Mesendoderm (in vitro differentiated cells): ENCODE measurements at regions not wholly inside any gene's neighbourhood (a gene's known extent, or its start where the extent isn't known, plus 50 kb on each side); places are given as distances from the start of the nearest gene placed in this dataset.

Source experiments
- DNase-seq: peaks from one replicate; pipeline ENCODE4 v3.0.0; 2013
- H2AK5ac ChIP-seq: 2 replicates; pipeline ENCODE4 v1.6.1; 2013; ENCODE audit warnings: low read length, inconsistent platforms
- H2BK120ac ChIP-seq: 2 replicates; pipeline ENCODE4 v1.6.1; 2013; ENCODE audit warnings: low read depth, mild to moderate bottlenecking, low read length, moderate library complexity, mixed read lengths
- H2BK15ac ChIP-seq: replicated peaks from 2 replicates; pipeline ENCODE4 v1.6.1; 2013; ENCODE audit warnings: low read depth, mild to moderate bottlenecking, moderate library complexity
- H2BK5ac ChIP-seq: 2 replicates; pipeline ENCODE4 v1.6.1; 2013; ENCODE audit warnings: low read length, inconsistent platforms
- H3K18ac ChIP-seq: 2 replicates; pipeline ENCODE4 v1.6.1; 2013; ENCODE audit warnings: mild to moderate bottlenecking, low read length, mixed read lengths
- H3K23ac ChIP-seq: one replicate; pipeline ENCODE4 v1.6.1; 2013; ENCODE audit warnings: low read length
- H3K27ac ChIP-seq: 2 replicates; pipeline ENCODE4 v1.5.1; 2013; ENCODE audit warnings: low read depth, mild to moderate bottlenecking, inconsistent platforms, low read length, moderate library complexity
- H3K27me3 ChIP-seq: 2 replicates; pipeline ENCODE4 v1.6.1; 2013; ENCODE audit warnings: low read length, control low read depth, mild to moderate bottlenecking, inconsistent platforms; ENCODE audit not compliant: insufficient read depth, poor library complexity
- H3K36me3 ChIP-seq: 2 replicates; pipeline ENCODE4 v1.6.1; 2013; ENCODE audit warnings: low read length, inconsistent platforms; ENCODE audit not compliant: control insufficient read depth, insufficient read depth
- H3K4ac ChIP-seq: one replicate; pipeline ENCODE4 v1.6.1; 2013; ENCODE audit warnings: low read depth, mild to moderate bottlenecking, low read length, moderate library complexity
- H3K4me1 ChIP-seq: 2 replicates; pipeline ENCODE4 v1.6.1; 2013; ENCODE audit warnings: low read depth, low read length, inconsistent platforms; ENCODE audit not compliant: control insufficient read depth
- H3K4me2 ChIP-seq: 2 replicates; pipeline ENCODE4 v1.6.1; 2013; ENCODE audit warnings: low read length
- H3K4me3 ChIP-seq: 2 replicates; pipeline ENCODE4 v1.5.1; 2013; ENCODE audit warnings: mild to moderate bottlenecking, low read length
- H3K56ac ChIP-seq: one replicate; pipeline ENCODE4 v1.6.1; 2013; ENCODE audit warnings: low read length
- H3K79me1 ChIP-seq: 2 replicates; pipeline ENCODE4 v1.6.1; 2013; ENCODE audit warnings: low read length, inconsistent platforms
- H3K79me2 ChIP-seq: 2 replicates; pipeline ENCODE4 v1.6.1; 2013; ENCODE audit warnings: mild to moderate bottlenecking, low read length; ENCODE audit not compliant: control insufficient read depth, insufficient read depth
- H3K9ac ChIP-seq: 2 replicates; pipeline ENCODE4 v1.6.1; 2013; ENCODE audit warnings: low read length, inconsistent platforms
- H4K5ac ChIP-seq: one replicate; pipeline ENCODE4 v1.6.1; 2013; ENCODE audit warnings: low read length
- H4K8ac ChIP-seq: one replicate; pipeline ENCODE4 v1.6.1; 2013; ENCODE audit warnings: low read depth, mild to moderate bottlenecking, control low read depth, low read length, moderate library complexity
- WGBS: extraction: QIAGEN DNeasy Blood & Tissue Kit; methylation state at CpG from one replicate; pipeline ENCODE4 v1.1.7; 2013; ENCODE audit warnings: low lambda C conversion rate, missing lambda C conversion rate; ENCODE audit not compliant: insufficient coverage; ENCODE audit errors: extremely low coverage; 5-methylcytosine and 5-hydroxymethylcytosine counted together

GRCh38 chr2:9078405-9078804, 74.9 kb upstream of the MBOAT2 start:
- Histone ChIP-seq H3K56ac (no peak overlapping the region), H3K4me1 (no peaks in the 10 kb centered on the region), H2BK5ac (no peak overlapping the region), H3K36me3 (no peaks in the 10 kb centered on the region), H3K4me2 (no peak overlapping the region), H3K79me2 (no peaks in the 10 kb centered on the region), H3K9ac (no peak overlapping the region), H4K8ac (no peak overlapping the region), H3K79me1 (no peaks in the 10 kb centered on the region), H3K27ac (no peak overlapping the region), H3K18ac (no peak overlapping the region), H2BK120ac (no peak overlapping the region), H4K5ac (no peak overlapping the region), H3K23ac (no peak overlapping the region), H2AK5ac (no peak overlapping the region), H3K27me3 (no peaks in the 10 kb centered on the region), H3K4me3 (no peak overlapping the region), H2BK15ac (no peak overlapping the region), H3K4ac (no peak overlapping the region)
- WGBS = no CpG with 5 or more reads among the region's 8 CpGs
- DNase-seq = no peak

GRCh38 chr2:9077691-9078090, 74.2 kb upstream of the MBOAT2 start:
- H3K4ac ChIP-seq = no peak overlapping the region
- H4K5ac ChIP-seq = no peak overlapping the region
- no peaks in the 10 kb centered on the region for H3K36me3 ChIP-seq
- no CpG with 5 or more reads among the region's 2 CpGs for WGBS
- no peak overlapping the region for H3K9ac ChIP-seq
- no peaks in the 10 kb centered on the region for H3K79me2 ChIP-seq
- no peaks in the 10 kb centered on the region for H3K79me1 ChIP-seq
- no peak overlapping the region for H3K18ac ChIP-seq
- H2BK120ac ChIP-seq = no peak overlapping the region
- no peak overlapping the region for H3K4me3 ChIP-seq
- no peak overlapping the region for H2AK5ac ChIP-seq
- H4K8ac ChIP-seq = no peak overlapping the region
- no peak overlapping the region for H2BK5ac ChIP-seq
- H3K23ac ChIP-seq = no peak overlapping the region
- no peak overlapping the region for H3K27ac ChIP-seq
- H3K4me2 ChIP-seq = no peak overlapping the region
- no peaks in the 10 kb centered on the region for H3K27me3 ChIP-seq
- no peak overlapping the region for H2BK15ac ChIP-seq
- no peak for DNase-seq
- no peaks in the 10 kb centered on the region for H3K4me1 ChIP-seq
- H3K56ac ChIP-seq = no peak overlapping the region

- H3K4me1 ChIP-seq = no peaks in the 10 kb centered on the region
- no peak overlapping the region for H3K4me3 ChIP-seq
- no peak overlapping the region for H4K5ac ChIP-seq
- no peak overlapping the region for H3K9ac ChIP-seq
- H3K79me2 ChIP-seq = no peaks in the 10 kb centered on the region
- no peak overlapping the region for H2BK15ac ChIP-seq
- no peak overlapping the region for H2AK5ac ChIP-seq
- H3K27ac ChIP-seq = no peak overlapping the region
- no peak overlapping the region for H3K18ac ChIP-seq
- no peaks in the 10 kb centered on the region for H3K36me3 ChIP-seq
- H2BK5ac ChIP-seq = no peak overlapping the region
- no peak overlapping the region for H3K56ac ChIP-seq
- H3K23ac ChIP-seq = no peak overlapping the region
- no CpG with 5 or more reads among the region's 6 CpGs for WGBS
- no peak overlapping the region for H4K8ac ChIP-seq
- no peaks in the 10 kb centered on the region for H3K79me1 ChIP-seq
- H3K4ac ChIP-seq = no peak overlapping the region
- H2BK120ac ChIP-seq = no peak overlapping the region
- no peaks in the 10 kb centered on the region for H3K27me3 ChIP-seq
- DNase-seq = no peak
- no peak overlapping the region for H3K4me2 ChIP-seq
These were observed 73.3 kb upstream of the MBOAT2 start for GRCh38 chr2:9076755-9077154.

GRCh38 chr2:9076210-9076609, 72.7 kb upstream of the MBOAT2 start:
- no peak overlapping the region for H3K4me3 ChIP-seq
- H3K23ac ChIP-seq = no peak overlapping the region
- no peak overlapping the region for H2BK5ac ChIP-seq
- H3K79me2 ChIP-seq = no peaks in the 10 kb centered on the region
- no peak overlapping the region for H3K27ac ChIP-seq
- no peak overlapping the region for H3K4ac ChIP-seq
- H3K56ac ChIP-seq = no peak overlapping the region
- H3K18ac ChIP-seq = no peak overlapping the region
- no peak overlapping the region for H4K8ac ChIP-seq
- H4K5ac ChIP-seq = no peak overlapping the region
- H3K79me1 ChIP-seq = no peaks in the 10 kb centered on the region
- H3K4me1 ChIP-seq = no peaks in the 10 kb centered on the region
- no peak overlapping the region for H2BK15ac ChIP-seq
- no CpG with 5 or more reads among the region's 1 CpG for WGBS
- no peak overlapping the region for H2AK5ac ChIP-seq
- no peak overlapping the region for H3K4me2 ChIP-seq
- no peak overlapping the region for H3K9ac ChIP-seq
- H3K27me3 ChIP-seq = no peaks in the 10 kb centered on the region
- no peaks in the 10 kb centered on the region for H3K36me3 ChIP-seq
- no peak overlapping the region for H2BK120ac ChIP-seq
- no peak for DNase-seq

- H3K36me3 ChIP-seq = no peaks in the 10 kb centered on the region
- no peak overlapping the region for H3K18ac ChIP-seq
- no peak overlapping the region for H3K4me3 ChIP-seq
- no peak overlapping the region for H4K5ac ChIP-seq
- H4K8ac ChIP-seq = no peak overlapping the region
- no peak overlapping the region for H3K23ac ChIP-seq
- H3K79me2 ChIP-seq = no peaks in the 10 kb centered on the region
- no peak overlapping the region for H2BK5ac ChIP-seq
- no CpG with 5 or more reads among the region's 6 CpGs for WGBS
- no peaks in the 10 kb centered on the region for H3K4me1 ChIP-seq
- no peak overlapping the region for H2BK120ac ChIP-seq
- H3K9ac ChIP-seq = no peak overlapping the region
- no peak overlapping the region for H3K56ac ChIP-seq
- no peak overlapping the region for H3K27ac ChIP-seq
- H3K4ac ChIP-seq = no peak overlapping the region
- DNase-seq = peak; percentile 26
- no peaks in the 10 kb centered on the region for H3K79me1 ChIP-seq
- no peak overlapping the region for H2AK5ac ChIP-seq
- H3K4me2 ChIP-seq = no peak overlapping the region
- no peak overlapping the region for H2BK15ac ChIP-seq
- no peaks in the 10 kb centered on the region for H3K27me3 ChIP-seq
These were observed 71.4 kb upstream of the MBOAT2 start for GRCh38 chr2:9074930-9075329.

- no peak overlapping the region for H2BK120ac ChIP-seq
- H3K4me3 ChIP-seq = no peak overlapping the region
- H2AK5ac ChIP-seq = no peak overlapping the region
- H2BK15ac ChIP-seq = no peak overlapping the region
- no peak overlapping the region for H3K4me2 ChIP-seq
- no peak for DNase-seq
- no peak overlapping the region for H3K4ac ChIP-seq
- no peaks in the 10 kb centered on the region for H3K27me3 ChIP-seq
- H4K8ac ChIP-seq = no peak overlapping the region
- no peaks in the 10 kb centered on the region for H3K36me3 ChIP-seq
- no peak overlapping the region for H3K9ac ChIP-seq
- H3K18ac ChIP-seq = no peak overlapping the region
- no peak overlapping the region for H3K27ac ChIP-seq
- H2BK5ac ChIP-seq = no peak overlapping the region
- no peaks in the 10 kb centered on the region for H3K4me1 ChIP-seq
- no peak overlapping the region for H4K5ac ChIP-seq
- no peak overlapping the region for H3K56ac ChIP-seq
- no peaks in the 10 kb centered on the region for H3K79me1 ChIP-seq
- WGBS = no CpG with 5 or more reads among the region's 6 CpGs
- H3K23ac ChIP-seq = no peak overlapping the region
- H3K79me2 ChIP-seq = no peaks in the 10 kb centered on the region
These were observed 68.2 kb upstream of the MBOAT2 start for GRCh38 chr2:9071584-9072124.
